ENCODE measurements at regions not wholly inside any gene's neighbourhood (a gene's known extent, or its start where the extent isn't known, plus 50 kb on each side); places are given as distances from the start of the nearest gene placed in this dataset.

DNA sequence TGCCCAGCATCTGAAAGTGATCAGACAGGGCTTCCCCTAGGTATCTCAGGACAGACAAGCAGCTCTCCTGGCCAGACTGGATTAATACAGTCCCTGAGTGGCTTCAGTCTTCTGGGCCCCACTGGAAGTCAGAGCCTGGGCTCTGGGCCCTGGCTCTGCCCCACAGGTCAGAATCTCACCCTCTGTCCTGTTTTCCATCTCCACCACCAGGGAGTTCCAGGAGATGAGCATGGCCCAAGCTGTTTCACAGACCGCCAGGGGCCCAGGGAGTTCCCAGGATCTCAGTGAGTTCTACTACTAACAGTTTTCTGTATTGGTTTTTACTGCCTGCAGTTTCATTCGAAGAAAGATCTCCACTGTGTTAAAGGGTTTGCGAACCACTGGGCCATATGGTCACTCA, 131.5 kb downstream of the MEX3B start:
- TF ChIP-seq, protein P1, sequence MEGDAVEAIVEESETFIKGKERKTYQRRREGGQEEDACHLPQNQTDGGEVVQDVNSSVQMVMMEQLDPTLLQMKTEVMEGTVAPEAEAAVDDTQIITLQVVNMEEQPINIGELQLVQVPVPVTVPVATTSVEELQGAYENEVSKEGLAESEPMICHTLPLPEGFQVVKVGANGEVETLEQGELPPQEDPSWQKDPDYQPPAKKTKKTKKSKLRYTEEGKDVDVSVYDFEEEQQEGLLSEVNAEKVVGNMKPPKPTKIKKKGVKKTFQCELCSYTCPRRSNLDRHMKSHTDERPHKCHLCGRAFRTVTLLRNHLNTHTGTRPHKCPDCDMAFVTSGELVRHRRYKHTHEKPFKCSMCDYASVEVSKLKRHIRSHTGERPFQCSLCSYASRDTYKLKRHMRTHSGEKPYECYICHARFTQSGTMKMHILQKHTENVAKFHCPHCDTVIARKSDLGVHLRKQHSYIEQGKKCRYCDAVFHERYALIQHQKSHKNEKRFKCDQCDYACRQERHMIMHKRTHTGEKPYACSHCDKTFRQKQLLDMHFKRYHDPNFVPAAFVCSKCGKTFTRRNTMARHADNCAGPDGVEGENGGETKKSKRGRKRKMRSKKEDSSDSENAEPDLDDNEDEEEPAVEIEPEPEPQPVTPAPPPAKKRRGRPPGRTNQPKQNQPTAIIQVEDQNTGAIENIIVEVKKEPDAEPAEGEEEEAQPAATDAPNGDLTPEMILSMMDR (IDR thresholded peaks at IDR 0.05): no peak
- TF ChIP-seq POLR2AphosphoS5 (IDR thresholded peaks at IDR 0.05): no peak

Measured in breast epithelium (tissue), 3 donors.